Left cardiac atrium (tissue), 4 donors: ENCODE measurements at regions not wholly inside any gene's neighbourhood (a gene's known extent, or its start where the extent isn't known, plus 50 kb on each side); places are given as distances from the start of the nearest gene placed in this dataset.
A peak's percentile ranks its signal among the peaks of the same experiment; 100 is the strongest.
"Not testable (repeated sequence)": the region's sequence is repeated elsewhere in the genome, so short reads cannot be mapped to it uniquely, and the experiment has no call there.

Source experiments
- ATAC-seq, 2 donors: fragments of 200-7000 bp; cut with Tn5 transposase; one replicate each; pipeline ENCODE4 v1.9.1; 2020; ENCODE audit warnings: mild to moderate bottlenecking in 2 of 2, moderate library complexity in 2 of 2
- DNase-seq: peaks from one replicate; pipeline ENCODE4 v3.0.0-alpha.2; 2020
- intact Hi-C, 2 donors: fragments of 100-400 bp; cut with DNase I; formaldehyde crosslinking; loops; one replicate each; pipeline versions ENCODE4 v1.14.1 to v1.15.1; 2022 to 2023
- donor health status: DM: no; HTN: yes; CAD: no.
- donor health status: DM: no; HTN: yes; CAD: no; lungs with severe emphysema.
- donor health status: DM: yes; HTN: yes; CAD: no.
- donor health status: Dilated cardiomyopathy.

DNA sequence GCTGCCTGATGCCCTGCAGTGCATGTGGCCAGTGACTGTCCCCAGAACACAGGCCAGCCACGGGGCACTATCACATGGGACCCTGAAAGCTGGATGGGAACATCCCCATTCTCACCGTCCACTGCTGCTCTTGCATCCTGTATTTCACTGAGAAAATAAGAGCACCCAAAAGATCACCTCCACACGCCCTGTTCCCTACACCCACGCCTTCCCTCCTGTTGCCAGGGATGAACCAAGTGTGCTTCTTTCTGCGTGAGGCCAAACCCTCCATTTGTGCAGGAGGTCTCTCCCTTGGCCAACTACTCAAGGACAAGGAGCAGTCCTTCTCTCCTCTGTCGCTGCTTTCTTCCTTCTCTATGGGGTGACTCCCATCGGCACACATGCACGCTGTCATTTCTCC is 118.3 kb downstream of the LRRC37A3 start:
- ATAC-seq, DNase-seq, intact Hi-C loops: not testable (repeated sequence)

DNA sequence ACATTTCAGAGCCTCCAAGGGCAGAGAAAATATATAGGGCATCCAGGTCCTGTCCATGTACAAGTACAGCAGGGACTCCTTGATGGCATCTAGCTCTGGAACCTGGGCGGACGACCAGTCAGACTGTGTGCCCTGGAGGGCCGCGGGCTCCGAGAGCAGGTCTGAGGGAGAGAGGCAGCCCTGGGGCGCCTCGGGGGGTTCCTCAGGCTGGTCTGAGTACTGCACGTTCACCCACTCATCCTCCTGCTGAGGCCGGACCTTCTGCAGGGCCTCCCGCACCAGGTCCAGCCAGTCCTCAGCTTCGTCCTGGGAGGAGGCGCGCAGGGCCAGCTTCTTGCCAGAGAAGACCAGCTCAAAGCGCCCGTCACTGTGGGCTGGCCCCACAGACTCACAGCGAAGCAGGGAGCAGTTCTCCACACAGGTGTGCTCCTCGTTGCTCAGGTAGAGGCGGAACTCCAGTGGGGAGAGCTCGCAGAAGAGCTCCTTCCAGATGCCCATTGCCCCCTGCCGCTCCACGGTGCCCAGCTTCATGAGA is 118.8 kb downstream of the LRRC37A3 start:
- DNase-seq, intact Hi-C loops, ATAC-seq: not testable (repeated sequence)

DNA sequence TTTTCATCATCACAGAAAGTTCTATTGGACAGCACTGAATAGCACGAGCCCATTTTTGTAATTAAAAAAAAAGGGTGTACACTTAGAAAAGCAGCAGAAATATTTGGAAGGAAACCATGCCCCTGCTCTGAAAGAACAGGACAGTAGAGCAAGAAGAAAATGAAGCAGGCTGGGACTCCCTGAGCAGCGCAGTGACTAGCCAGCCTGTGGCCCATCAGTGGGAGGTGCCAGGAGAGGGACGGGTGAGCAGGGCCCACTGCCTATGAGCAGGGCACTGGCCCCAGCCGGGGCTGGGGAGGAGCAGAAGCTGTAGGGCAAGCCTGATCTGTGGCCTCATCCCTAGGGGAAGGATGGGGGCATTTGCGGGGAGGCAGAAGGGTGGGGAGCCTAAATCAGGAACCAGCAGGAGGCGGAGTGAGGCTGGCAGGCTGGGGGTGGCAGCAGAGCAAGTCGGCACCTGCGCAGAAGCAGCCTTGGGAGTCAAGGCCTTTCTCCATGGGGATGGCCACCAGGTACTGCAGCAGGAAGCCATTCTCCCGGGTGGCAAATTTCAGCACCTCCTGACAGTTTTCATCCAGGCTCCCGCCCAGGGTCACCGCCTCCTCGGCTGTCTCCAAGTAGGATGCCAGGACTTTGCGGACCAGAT is 119.6 kb downstream of the LRRC37A3 start:
- ATAC-seq, intact Hi-C loops, DNase-seq: not testable (repeated sequence)

DNA sequence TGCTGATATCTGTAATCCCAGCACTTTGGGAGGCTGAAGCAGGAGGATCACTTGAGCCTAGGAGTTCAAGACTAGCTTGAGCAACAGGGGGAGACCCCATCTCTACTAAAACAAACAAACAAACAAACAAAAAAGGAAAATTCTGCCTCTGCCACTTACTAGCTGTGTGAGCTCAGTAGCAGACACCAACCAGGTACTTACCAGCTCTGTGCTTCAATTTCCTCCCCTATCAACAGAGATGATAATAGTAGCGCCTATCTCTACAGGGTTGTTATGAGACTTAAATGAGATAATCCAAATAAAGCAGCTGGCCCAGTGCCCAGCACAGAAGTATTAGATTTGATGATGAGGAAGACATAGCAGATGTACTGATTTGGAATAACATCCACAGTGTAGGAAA is 120.3 kb downstream of the LRRC37A3 start:
- ATAC-seq, intact Hi-C loops, DNase-seq: not testable (repeated sequence)

DNA sequence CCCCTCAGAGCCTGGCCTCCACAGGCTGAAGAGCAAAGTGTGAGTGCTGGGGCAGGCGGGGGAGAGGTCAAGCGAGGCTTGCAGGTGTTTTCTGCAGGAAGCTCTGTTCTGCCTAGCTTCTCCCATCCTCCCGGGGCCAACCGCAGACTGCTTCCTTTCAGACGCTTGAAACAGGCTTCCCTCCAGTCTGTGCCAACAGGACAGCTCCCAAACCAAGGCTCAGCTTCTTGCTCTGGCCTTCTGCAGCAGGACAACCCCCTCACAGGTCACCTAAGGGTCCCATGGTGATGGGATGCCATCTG is 120.8 kb downstream of the LRRC37A3 start:
- DNase-seq, ATAC-seq, intact Hi-C loops: not testable (repeated sequence)

DNA sequence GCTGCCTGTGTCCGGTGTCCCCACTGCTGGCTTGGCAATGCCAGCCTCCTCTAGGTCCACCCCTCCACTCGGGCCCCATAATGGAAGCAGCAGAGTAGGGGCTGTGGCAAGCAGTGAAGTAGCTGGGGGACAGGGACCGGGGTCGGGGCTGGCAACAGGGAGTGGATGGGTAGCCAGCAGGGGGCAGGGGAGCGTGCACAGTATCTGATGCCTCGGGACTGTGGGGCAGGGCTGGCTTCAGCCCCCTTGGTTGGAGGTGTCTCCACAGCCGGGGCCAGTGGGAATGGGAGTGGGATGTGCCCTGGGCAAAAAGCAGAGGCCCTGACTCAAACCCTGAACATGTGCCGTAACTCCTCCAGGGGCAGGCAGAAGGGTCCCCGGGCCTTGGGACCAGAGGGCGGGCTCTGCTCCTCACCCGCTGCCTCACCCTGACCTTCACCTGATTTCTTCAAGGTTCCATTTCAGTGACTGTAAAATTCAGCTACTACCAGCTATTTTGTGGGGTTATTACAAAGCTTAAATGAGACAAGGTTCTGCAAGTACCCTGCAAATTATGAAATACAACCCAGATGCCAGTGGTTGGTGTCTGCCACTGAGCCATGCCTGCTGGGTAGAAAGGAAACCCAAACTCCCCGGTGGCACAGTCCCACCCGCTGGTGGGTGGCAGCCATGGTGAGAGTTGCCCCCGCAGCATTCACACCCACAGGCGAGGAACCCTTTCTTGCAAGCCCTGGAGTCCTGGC is 121.4 kb downstream of the LRRC37A3 start:
- intact Hi-C loops, DNase-seq, ATAC-seq: not testable (repeated sequence)

DNA sequence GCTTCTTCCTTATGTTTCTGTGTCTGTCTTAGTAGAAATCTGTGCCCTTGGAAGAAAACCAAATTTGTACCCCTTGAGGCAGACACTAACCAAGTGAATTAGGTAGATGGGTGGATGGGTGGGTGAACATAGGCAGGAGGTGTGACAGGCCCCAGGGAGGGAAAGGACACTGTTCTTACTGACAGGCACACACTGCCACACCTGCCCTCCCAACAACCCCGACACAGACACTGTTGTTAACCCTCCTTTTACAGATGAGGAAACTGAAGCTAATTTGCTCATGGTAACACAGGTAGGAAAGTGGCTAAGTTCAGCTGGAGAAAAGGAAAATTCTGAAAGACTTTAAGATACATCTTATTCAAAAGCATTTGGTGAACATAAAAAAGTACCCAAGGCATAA is 123.9 kb downstream of the LRRC37A3 start:
- ATAC-seq, intact Hi-C loops, DNase-seq: not testable (repeated sequence)

DNA sequence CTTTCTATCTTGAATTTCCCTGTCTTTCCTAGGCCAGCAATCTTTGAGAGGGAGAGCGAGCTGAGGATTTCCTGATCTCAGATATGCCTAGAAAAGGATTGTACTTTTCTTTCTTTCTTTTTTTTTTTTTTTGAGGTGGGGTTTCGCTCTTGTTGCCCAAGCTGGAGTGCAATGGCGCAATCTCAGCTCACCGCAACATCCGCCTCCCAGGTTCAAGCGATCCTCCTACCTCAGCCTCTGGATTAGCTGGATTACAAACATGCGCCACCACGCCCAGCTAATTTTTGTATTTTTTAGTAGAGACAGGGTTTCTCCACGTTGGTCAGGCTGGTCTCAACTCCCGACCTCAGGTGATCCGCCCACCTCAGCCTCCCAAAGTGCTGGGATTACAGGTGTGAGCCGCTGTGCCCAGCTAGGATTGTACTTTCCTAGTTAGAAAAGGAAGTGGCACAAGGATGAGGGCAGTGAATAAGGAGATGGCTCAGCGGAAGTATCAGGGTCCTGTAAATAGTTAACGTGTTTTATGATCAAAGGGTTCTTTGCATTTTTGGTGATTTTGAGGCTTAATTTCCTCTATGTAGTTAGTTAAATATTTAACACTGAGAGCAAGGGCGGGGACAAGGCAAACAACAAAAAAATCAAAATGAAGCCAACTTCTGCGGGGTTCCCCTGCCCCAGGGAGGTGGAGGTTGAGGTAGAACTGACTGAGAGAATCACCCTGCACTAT is 124.6 kb downstream of the LRRC37A3 start:
- intact Hi-C loops, DNase-seq, ATAC-seq: not testable (repeated sequence)

DNA sequence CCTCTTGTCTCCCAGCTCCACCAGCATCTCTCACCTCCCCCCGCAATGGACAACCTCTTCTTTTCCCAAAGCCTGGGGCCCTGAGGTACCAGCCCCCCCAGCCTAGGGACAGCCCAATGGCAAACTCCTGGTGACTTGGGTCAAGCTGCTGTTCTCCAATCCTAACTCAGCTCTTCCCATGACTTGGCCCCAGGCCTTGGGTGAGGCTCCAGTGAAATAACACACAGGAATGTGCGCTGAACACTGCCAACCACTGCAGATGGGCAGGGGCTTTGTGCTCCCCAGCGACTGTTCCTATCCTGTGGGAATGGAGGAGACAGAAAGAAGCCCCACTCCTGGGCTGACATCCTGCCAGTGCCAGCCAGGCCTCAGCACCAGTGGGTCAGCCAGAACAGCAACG is 125.2 kb downstream of the LRRC37A3 start:
- DNase-seq, intact Hi-C loops: not testable (repeated sequence)
- peak in 1 of 2 donors; percentile 36 for ATAC-seq

DNA sequence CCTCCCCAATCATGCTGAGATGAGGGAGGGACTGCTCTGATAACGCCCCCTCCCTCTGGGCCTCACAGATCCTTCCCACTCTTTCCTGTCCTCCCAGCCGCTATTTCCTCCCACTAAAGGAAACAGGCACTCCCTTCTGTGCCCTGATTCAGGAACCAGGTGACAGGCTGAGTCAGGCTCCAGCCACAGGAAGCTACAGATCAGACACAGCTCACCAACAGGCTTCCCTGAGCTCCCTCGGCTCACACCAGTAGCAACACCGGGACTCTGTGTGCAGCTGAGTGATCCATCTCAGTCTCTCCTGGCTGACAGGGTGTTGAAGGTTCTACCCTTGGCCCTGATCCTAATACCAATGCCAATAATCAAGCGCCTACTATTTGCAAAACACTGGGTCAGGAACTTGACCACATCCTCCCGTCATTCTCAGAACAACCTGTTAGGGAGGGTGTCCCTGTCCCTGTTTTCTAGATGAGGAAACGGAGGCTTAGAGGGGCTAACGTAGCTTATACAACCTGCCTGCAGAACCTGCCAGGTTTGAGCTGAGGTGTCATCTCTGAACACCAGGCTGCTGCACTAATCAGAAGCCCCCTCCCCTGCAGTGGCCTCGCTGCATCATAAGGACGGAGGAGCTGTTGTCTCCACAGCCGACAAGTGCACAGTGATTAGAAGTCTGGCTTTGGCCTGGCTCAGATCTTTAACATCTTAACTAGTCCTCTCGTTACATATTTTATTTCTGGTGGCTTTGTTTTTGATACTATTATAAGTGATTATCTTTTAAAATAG is 126.3 kb downstream of the LRRC37A3 start:
- ATAC-seq, result peak; percentile 67 to 75
- intact Hi-C loops, result not testable (repeated sequence)
- peak; percentile 37 for DNase-seq

DNA sequence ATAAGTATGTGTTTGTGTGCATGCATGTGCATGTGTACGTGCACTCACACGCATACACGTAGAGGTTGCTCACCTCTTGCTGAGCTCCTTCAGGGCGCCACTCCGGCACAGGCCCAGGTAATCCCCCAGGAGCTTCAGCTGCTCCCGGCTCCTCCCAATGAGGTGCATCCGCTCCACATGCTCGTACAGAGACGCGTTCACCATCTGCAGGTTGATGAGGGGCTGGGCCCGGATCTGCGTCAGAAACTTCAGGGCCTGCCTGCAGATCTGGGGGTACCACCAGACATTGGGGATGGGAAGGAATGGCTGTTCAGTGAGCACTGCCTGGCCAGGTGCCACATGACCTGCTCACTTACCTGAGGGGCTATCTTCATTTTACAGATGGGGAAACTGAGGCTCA is 127.0 kb downstream of the LRRC37A3 start:
- DNase-seq, intact Hi-C loops, ATAC-seq: not testable (repeated sequence)

DNA sequence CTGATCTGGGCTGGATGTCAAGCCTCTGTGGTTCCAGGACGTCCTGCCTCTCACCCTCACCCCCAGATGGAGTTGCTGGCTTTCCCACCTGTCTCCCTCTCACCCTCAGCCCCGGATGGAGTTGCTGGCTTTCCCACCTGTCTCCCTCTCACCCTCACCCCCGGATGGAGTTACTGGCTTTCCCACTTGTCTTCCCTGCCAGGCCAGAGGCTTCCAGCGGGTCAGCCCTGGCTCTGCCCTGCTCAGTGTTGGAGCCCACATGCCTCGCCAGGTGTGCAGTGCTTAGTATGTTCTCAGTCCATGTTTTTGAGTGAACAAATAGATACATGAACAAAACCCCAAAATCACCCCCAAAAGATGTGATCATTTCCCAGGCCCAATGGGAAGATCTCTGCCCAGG is 127.6 kb downstream of the LRRC37A3 start:
- intact Hi-C loops, result not testable (repeated sequence)

DNA sequence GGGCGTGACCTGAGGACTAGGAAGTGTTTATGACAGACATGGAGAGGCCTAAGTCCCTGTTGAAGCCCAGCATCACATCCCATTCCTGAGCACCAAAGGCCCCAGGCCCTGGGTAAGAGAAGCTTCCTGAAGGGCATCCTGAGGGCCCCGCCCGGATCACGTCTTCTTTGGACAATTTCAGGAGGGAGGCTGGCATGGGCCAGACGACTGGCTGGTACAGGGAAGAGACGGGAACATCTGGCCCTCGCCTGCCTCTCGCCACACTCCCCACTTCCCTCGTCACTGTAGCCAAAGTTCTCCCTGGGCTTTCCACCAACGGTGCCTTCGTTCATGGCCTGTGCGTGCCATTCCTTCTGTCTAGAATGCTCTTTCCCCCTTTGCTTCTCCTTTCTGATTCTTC is 128.1 kb downstream of the LRRC37A3 start:
- intact Hi-C loops, DNase-seq, ATAC-seq: not testable (repeated sequence)

More for the DNA sequence above, 127.6 kb downstream of the LRRC37A3 start:
- ATAC-seq, DNase-seq: not testable (repeated sequence)

DNA sequence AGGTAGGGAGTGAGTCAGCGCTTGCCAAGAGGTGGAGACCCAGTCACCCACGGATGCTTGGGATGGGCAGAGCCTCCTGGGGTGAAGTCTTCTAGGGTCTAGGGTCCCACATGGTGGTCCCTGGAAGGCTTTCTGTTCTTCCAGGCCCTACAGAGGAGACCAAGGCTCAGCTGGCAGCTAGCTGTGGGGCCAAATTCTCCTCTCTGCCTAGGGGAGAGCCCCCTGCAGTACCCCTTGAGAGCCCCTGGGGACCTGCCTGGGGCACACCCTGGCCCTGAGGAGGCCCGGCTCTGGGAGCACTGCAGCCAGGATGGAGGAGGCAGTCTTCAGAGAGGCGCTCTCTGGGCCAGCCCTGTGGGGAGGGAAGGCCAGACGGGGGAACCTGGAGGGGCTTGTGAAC is 128.6 kb upstream of the SMURF2 start:
- DNase-seq, intact Hi-C loops, ATAC-seq: not testable (repeated sequence)

DNA sequence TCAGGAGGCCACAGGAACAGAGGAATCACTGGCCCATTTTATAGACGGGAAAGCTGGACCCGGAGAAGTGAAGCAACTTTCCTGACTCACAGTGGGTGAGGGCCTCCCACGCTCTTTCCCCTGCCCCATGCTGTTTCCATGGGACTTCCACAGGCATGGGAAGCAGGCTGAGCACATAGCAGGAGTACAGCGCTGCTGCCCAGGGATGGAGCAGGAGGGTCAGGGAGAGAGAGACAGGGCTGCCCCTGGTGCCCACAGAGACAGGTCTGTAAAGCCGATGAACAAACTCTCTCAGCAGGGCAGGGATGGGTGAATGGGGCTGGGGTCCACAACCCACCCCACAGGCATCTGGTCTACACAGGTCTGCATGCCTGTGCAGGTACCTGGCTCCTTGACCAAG is 128.1 kb upstream of the SMURF2 start:
- ATAC-seq, DNase-seq, intact Hi-C loops: not testable (repeated sequence)

DNA sequence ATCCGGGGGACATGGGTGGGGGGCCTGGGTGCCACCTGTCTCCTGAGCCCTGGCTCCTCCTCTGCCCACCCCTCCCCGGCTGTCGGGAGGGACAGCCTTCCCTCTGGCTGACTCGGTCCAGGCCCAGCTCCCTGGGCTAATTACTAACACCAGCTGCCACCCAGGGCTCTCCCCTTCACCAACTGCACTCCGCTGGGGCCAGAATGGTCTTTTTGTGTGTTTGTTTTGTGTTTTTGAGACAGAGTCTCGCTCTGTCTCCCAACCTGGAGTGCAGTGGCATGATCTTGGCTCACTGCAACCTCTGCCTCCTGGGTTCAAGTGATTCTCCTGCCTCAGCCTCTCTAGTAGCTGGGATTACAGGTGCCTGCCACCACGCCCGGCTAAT is 126.9 kb upstream of the SMURF2 start:
- ATAC-seq, intact Hi-C loops, DNase-seq: not testable (repeated sequence)

DNA sequence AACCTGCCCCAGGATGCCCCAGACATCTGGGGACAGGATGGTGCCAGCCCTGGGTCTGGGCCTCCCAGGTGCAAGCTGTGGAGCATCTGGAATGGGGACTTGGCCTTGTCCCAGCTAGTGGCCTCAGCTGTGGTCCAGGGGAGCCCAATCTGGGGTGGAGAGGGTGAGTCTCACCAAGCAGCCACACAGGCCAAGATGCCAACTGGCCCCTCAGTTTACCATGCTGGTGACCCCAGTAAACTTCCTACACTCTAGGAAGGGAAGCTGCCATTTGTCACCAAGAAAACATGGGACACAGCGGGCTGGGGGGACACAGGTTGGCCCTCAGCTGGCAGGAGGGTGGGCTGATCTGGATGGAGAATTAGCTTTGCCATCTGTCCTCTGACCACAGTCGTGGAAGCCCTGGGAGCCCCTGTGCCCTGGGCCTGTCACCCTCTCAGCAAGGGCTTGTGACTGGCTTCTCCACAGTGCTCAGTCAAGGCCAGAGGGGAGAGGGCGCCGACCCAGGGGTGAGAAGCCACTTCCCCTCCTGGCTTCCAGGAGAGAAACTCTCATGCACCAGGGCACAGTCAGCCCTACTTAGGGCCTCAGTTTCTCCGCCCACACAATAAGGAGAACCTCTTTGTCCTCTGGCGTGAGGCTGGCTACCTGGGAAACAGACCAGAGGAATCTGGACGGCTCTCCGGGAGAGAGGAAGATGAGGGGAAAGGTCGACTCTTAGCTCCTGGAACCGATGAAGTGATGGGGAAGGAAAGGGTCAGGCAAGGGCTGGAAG is 126.4 kb upstream of the SMURF2 start:
- DNase-seq, result no peak
- intact Hi-C loops, result no loop called here
- ATAC-seq, result no peak

DNA sequence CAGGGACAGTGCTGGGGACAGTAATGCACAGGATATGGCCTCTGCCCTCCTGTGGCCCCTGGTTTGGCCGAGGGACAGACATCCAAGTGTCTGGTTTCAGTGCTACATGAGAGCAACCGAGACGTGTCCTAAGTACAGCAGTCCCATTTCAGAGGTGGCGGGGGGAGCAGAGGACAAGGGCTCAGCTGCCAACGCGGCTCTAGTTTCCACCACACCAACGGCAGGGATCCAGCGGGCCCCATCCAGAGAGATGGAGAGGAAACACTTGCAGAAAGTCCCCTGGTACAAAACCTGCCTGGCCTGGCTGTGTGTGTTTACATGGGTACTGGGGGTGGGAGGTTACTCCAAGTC is 125.8 kb upstream of the SMURF2 start:
- ATAC-seq, result no peak
- intact Hi-C loops, result no loop called here
- DNase-seq, result no peak
